K562 (cell line): ENCODE measurements at regions not wholly inside any gene's neighbourhood (a gene's known extent, or its start where the extent isn't known, plus 50 kb on each side); places are given as distances from the start of the nearest gene placed in this dataset.

Experiments
- ATAC-seq: fragments of 200-7000 bp; cut with Tn5 transposase; 3 replicates; pipeline ENCODE4 v1.9.1; 2020; ENCODE audit warnings: moderate library complexity
- BruUV-seq: library from RNA; stranded (reverse); fragments of 400-500 nt; replicated peaks from 2 replicates; lab custom pipeline; 2021; lab: Mats Ljungman, UMichigan
- CTCF ChIA-PET: fragments of 300-600 bp; formaldehyde crosslinking; extraction: SDS; loops from one replicate; lab custom pipeline; 2021; ENCODE audit warnings: low intra/inter-chr PET ratio; lab: Yijun Ruan, JAX
- POLR2A ChIA-PET: fragments of 300-600, 350-650 bp; sonication (Branson Sonifier 250); formaldehyde crosslinking; extraction: SDS; loops from one replicate; lab custom pipeline; 2021; ENCODE audit warnings: antibody characterized with exemption, inconsistent platforms; lab: Yijun Ruan, JAX
- DNase-seq, 4 experiments: peaks; one replicate each; pipeline versions ENCODE4 v3.0.0 to v3.0.0-alpha.2; 2011 to 2018; ENCODE audit warnings: low spot score in 3 of 4, mixed read lengths in 3 of 4; ENCODE audit errors: extremely low read depth in 1 of 4
- FAIRE-seq: peaks from 2 replicates; lab custom pipeline; 2011; peaks lifted over from hg19 to GRCh38; lab: Jason Lieb, UNC
- H2AFZ ChIP-seq: 2 replicates; pipeline ENCODE4 v1.6.0; 2011; ENCODE audit warnings: low read depth, low read length, control low read depth, inconsistent platforms
- H3K27ac ChIP-seq: fragments of 200-600 bp; 3 replicates; pipeline ENCODE4 v1.8.0; 2011; ENCODE audit warnings: low read depth, mild to moderate bottlenecking, control low read depth, inconsistent platforms, low read length, moderate library complexity, mixed read lengths; ENCODE audit errors: extremely low read depth
- H3K27me3 ChIP-seq, 2 experiments: fragments of 300-600 bp in 1 of 2; 2 replicates in 1 of 2; 3 replicates in 1 of 2; pipeline versions ENCODE4 v1.6.0 to v1.8.0; 2011; ENCODE audit warnings: inconsistent platforms in 2 of 2, low read length in 2 of 2, mild to moderate bottlenecking in 1 of 2, mixed read lengths in 1 of 2, moderate library complexity in 1 of 2; ENCODE audit not compliant: control insufficient read depth in 2 of 2, insufficient read depth in 2 of 2
- H3K36me3 ChIP-seq: fragments of 300-600 bp; 3 replicates; pipeline ENCODE4 v1.8.0; 2011; ENCODE audit warnings: mild to moderate bottlenecking, low read length, inconsistent platforms; ENCODE audit not compliant: control insufficient read depth, insufficient read depth
- H3K4me1 ChIP-seq, 2 experiments: fragments of 200-600 bp in 1 of 2; replicated peaks in 1 of 2; 2 replicates in 1 of 2; 3 replicates in 1 of 2; pipeline versions ENCODE4 v1.5.1 to v1.8.0; 2011; ENCODE audit warnings: inconsistent platforms in 2 of 2, low read length in 2 of 2, mild to moderate bottlenecking in 1 of 2, mixed read lengths in 1 of 2, moderate library complexity in 1 of 2; ENCODE audit not compliant: control insufficient read depth in 2 of 2, insufficient read depth in 2 of 2
- H3K4me2 ChIP-seq: 2 replicates; pipeline ENCODE4 v1.6.1; 2011; ENCODE audit warnings: low read length, control low read depth, inconsistent platforms, mixed read lengths; ENCODE audit not compliant: insufficient read depth
- H3K4me3 ChIP-seq: fragments of 200-600 bp; sonication (generic), shearing (Covaris generic); 2 replicates; pipeline ENCODE4 v1.5.1; 2016; ENCODE audit warnings: control low read depth, inconsistent platforms
- H3K79me2 ChIP-seq: fragments of 200-600 bp; 3 replicates; pipeline ENCODE4 v1.8.0; 2011; ENCODE audit warnings: low read length, inconsistent platforms; ENCODE audit not compliant: control insufficient read depth, insufficient read depth
- H3K9ac ChIP-seq, 2 experiments: 2 replicates each; pipeline versions ENCODE4 v1.6.0 to v1.6.1; 2011; ENCODE audit warnings: low read depth in 2 of 2, low read length in 2 of 2, control low read depth in 1 of 2, inconsistent platforms in 1 of 2, mild to moderate bottlenecking in 1 of 2, mixed read lengths in 1 of 2; ENCODE audit not compliant: insufficient read depth in 1 of 2
- H3K9me1 ChIP-seq: one replicate; pipeline ENCODE4 v1.6.0; 2011; ENCODE audit warnings: inconsistent platforms, mild to moderate bottlenecking, low read length, moderate library complexity; ENCODE audit not compliant: control insufficient read depth, insufficient read depth
- H3K9me3 ChIP-seq: replicated peaks from 2 replicates; pipeline ENCODE4 v1.5.1; 2011; ENCODE audit warnings: low read depth, low read length, inconsistent platforms; ENCODE audit not compliant: control insufficient read depth, insufficient read depth
- H4K20me1 ChIP-seq: replicated peaks from 2 replicates; pipeline ENCODE4 v1.6.1; 2011; ENCODE audit warnings: low read length, inconsistent platforms, mixed read lengths; ENCODE audit not compliant: control insufficient read depth, insufficient read depth
- BACH1 ChIP-seq: fragments of 200-800 bp; sonication (Bioruptor generic); IDR thresholded peaks from 2 replicates; pipeline ENCODE4 v1.6.1; 2016; ENCODE audit warnings: missing genetic modification characterization, missing compliant biosample characterization
- DACH1 ChIP-seq: fragments of 450-650 bp; IDR thresholded peaks from 2 replicates; pipeline ENCODE4 v1.6.1; 2018; ENCODE audit not compliant: partially characterized antibody
- ESRRA ChIP-seq: fragments of 450-650 bp; IDR thresholded peaks from 2 replicates; pipeline ENCODE4 v1.6.1; 2014; ENCODE audit warnings: low read depth, mild to moderate bottlenecking, moderate library complexity, borderline replicate concordance
- FOSL1 ChIP-seq: fragments of 200-800 bp; sonication (Bioruptor generic); conservative IDR thresholded peaks from 2 replicates; pipeline ENCODE4 v1.6.1; 2016; ENCODE audit warnings: missing genetic modification characterization, missing compliant biosample characterization
- HINFP ChIP-seq: fragments of 450-650 bp; conservative IDR thresholded peaks from 2 replicates; pipeline ENCODE4 v1.6.1; 2016; ENCODE audit warnings: missing genetic modification characterization, low read depth, mild to moderate bottlenecking, control low read depth, missing compliant biosample characterization
- HOMEZ ChIP-seq: fragments of 250-450 bp; sonication (Bioruptor Pico); IDR thresholded peaks from 2 replicates; pipeline ENCODE4 v1.4.0; 2020; ENCODE audit warnings: mild to moderate bottlenecking, moderate library complexity
- HSF4 ChIP-seq: fragments of 250-450 bp; sonication (Bioruptor Pico); IDR thresholded peaks from 2 replicates; pipeline ENCODE4 v2.1.2; 2022; ENCODE audit warnings: mild to moderate bottlenecking, moderate library complexity, borderline replicate concordance
- MEIS2 ChIP-seq: fragments of 450-650 bp; IDR thresholded peaks from 2 replicates; pipeline ENCODE4 v1.6.1; 2014; ENCODE audit warnings: mild to moderate bottlenecking; ENCODE audit not compliant: partially characterized antibody
- MITF ChIP-seq: IDR thresholded peaks from 2 replicates; pipeline ENCODE4 v1.6.1; 2014; ENCODE audit warnings: antibody characterized with exemption
- MTF1 ChIP-seq: fragments of 250-450 bp; sonication (Bioruptor Pico); IDR thresholded peaks from 2 replicates; pipeline ENCODE4 v1.9.0; 2021; ENCODE audit warnings: moderate library complexity, mild to moderate bottlenecking, inconsistent platforms, borderline replicate concordance
- NFXL1 ChIP-seq: fragments of 450-650 bp; formaldehyde crosslinking; IDR thresholded peaks from 2 replicates; pipeline ENCODE4 v1.4.0; 2021; ENCODE audit warnings: mild to moderate bottlenecking
- POLR2B ChIP-seq: fragments of 450-650 bp; IDR thresholded peaks from 2 replicates; pipeline ENCODE4 v1.6.1; 2018; ENCODE audit warnings: low read depth; ENCODE audit not compliant: partially characterized antibody
- RBM14 ChIP-seq: fragments of 200-400 bp; formaldehyde crosslinking; IDR thresholded peaks from 2 replicates; pipeline ENCODE4 v1.6.1; 2018; ENCODE audit warnings: low read depth, mild to moderate bottlenecking, low read length, moderate library complexity, borderline replicate concordance; ENCODE audit not compliant: insufficient read depth
- WGBS: fragments of 100-300 bp; shearing (Covaris generic); methylation state at CpG from one replicate; pipeline ENCODE4 v1.1.6; 2016; ENCODE audit warnings: low coverage, mixed read lengths; ENCODE audit not compliant: insufficient coverage; ENCODE audit errors: missing lambda C conversion rate; 5-methylcytosine and 5-hydroxymethylcytosine counted together
- in situ Hi-C: fragments of 300-500 bp; cut with MboI; formaldehyde crosslinking; loops from 4 replicates; pipeline ENCODE4 v1.15.0; 2018; ENCODE audit warnings: inconsistent platforms, mixed read lengths
- intact Hi-C: fragments of 100-400 bp; cut with micrococcal nuclease; formaldehyde crosslinking; loops from 2 replicates; pipeline ENCODE4 v1.14.2; 2022
- TF ChIP-seq, protein P1 (sequence below), 2 experiments: fragments of 450-650 bp; conservative IDR thresholded peaks; 2 replicates each; pipeline ENCODE4 v1.6.1; 2017; ENCODE audit warnings: mild to moderate bottlenecking in 2 of 2, moderate library complexity in 2 of 2
- TF ChIP-seq, protein P2 (sequence below): sonication (generic); formaldehyde crosslinking; IDR thresholded peaks from 2 replicates; pipeline ENCODE4 v1.8.0; 2022; ENCODE audit warnings: missing genetic modification reagents, mild to moderate bottlenecking, borderline replicate concordance

- no peak for TF ChIP-seq MITF
- no peak for TF ChIP-seq NFXL1
- TF ChIP-seq BACH1 (tag): no peak
- no peak for TF ChIP-seq MTF1 (CRISPR knock-in tag)
- TF ChIP-seq, protein P1, sequence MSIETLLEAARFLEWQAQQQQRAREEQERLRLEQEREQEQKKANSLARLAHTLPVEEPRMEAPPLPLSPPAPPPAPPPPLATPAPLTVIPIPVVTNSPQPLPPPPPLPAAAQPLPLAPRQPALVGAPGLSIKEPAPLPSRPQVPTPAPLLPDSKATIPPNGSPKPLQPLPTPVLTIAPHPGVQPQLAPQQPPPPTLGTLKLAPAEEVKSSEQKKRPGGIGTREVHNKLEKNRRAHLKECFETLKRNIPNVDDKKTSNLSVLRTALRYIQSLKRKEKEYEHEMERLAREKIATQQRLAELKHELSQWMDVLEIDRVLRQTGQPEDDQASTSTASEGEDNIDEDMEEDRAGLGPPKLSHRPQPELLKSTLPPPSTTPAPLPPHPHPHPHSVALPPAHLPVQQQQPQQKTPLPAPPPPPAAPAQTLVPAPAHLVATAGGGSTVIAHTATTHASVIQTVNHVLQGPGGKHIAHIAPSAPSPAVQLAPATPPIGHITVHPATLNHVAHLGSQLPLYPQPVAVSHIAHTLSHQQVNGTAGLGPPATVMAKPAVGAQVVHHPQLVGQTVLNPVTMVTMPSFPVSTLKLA (conservative IDR thresholded peaks at IDR 0.05): no peak
- TF ChIP-seq DACH1: no peak
- no peak for TF ChIP-seq POLR2B
Measured at GRCh38 chr3:104856741-104857140, 510.0 kb upstream of the ALCAM start (continued).

- H3K9me3 ChIP-seq: no peaks in the 10 kb centered on the region
- H2AFZ ChIP-seq: no peak overlapping the region
- FAIRE-seq: no peak
- in situ Hi-C loops: no loop called here
- H3K4me1 ChIP-seq: no peaks in the 10 kb centered on the region
- no peaks in the 10 kb centered on the region for H4K20me1 ChIP-seq
- ChIA-PET POLR2A (no interaction called here), CTCF (no interaction called here)
- no peaks in the 10 kb centered on the region for H3K9me1 ChIP-seq
- no peak for ATAC-seq
- H3K27me3 ChIP-seq: no peaks in the 10 kb centered on the region
- H3K27ac ChIP-seq: no peak overlapping the region
- 0% methylated on average over 2 of the region's 2 CpGs for WGBS
- H3K4me3 ChIP-seq: no peak overlapping the region
- H3K36me3 ChIP-seq: no peaks in the 10 kb centered on the region
- no peak for DNase-seq
- no peaks in the 10 kb centered on the region for H3K79me2 ChIP-seq
- no peak overlapping the region for H3K4me2 ChIP-seq
- intact Hi-C loops: no loop called here
- BruUV-seq: no TSS peak
- H3K9ac ChIP-seq: no peak overlapping the region
- TF ChIP-seq HOMEZ (CRISPR knock-in tag): no peak
- TF ChIP-seq HSF4: no peak
- TF ChIP-seq FOSL1 (tag): no peak
- no peak for TF ChIP-seq ESRRA
- no peak for TF ChIP-seq MEIS2
- TF ChIP-seq HINFP (tag): no peak
- TF ChIP-seq, protein P2, sequence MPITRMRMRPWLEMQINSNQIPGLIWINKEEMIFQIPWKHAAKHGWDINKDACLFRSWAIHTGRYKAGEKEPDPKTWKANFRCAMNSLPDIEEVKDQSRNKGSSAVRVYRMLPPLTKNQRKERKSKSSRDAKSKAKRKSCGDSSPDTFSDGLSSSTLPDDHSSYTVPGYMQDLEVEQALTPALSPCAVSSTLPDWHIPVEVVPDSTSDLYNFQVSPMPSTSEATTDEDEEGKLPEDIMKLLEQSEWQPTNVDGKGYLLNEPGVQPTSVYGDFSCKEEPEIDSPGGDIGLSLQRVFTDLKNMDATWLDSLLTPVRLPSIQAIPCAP: no peak
- no peak for TF ChIP-seq RBM14
Measured at GRCh38 chr3:104868291-104868690, 498.4 kb upstream of the ALCAM start.
